ENCODE measurements at regions not wholly inside any gene's neighbourhood (a gene's known extent, or its start where the extent isn't known, plus 50 kb on each side); places are given as distances from the start of the nearest gene placed in this dataset.

DNA sequence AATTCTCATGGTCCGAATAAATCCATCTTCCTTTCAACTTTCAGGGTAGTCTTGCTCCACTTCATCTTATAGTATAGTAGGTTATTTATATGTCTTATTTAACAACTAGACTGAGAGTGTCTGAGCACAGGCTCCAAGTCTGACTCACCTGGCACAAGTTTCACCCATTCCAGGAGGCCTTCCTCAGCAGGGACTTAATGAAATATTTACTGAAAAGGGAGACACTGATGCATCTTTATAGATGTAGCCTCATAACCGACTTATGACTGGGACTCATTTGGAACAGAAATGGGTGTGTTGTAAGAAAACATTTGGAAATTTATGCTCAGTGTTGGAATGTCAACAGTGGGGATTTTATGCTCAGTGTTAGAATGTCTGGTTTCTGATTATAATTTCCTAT, 59.9 kb downstream of the CH25H start:
- no peak for TF ChIP-seq TAF1 (IDR thresholded peaks at IDR 0.05; ENCODE audit: borderline replicate concordance, low read depth, low read length)
- no peak for TF ChIP-seq POLR2AphosphoS5 (IDR thresholded peaks at IDR 0.05; ENCODE audit: low read depth, low read length)
